GM23338 (cell line): ENCODE measurements at regions not wholly inside any gene's neighbourhood (a gene's known extent, or its start where the extent isn't known, plus 50 kb on each side); places are given as distances from the start of the nearest gene placed in this dataset.
"Not testable (repeated sequence)": the region's sequence is repeated elsewhere in the genome, so short reads cannot be mapped to it uniquely, and the experiment has no call there.

Source experiments
- ATAC-seq: fragments of 200-7000 bp; cut with Tn5 transposase; 3 replicates; pipeline ENCODE4 v1.9.1; 2020
- DNase-seq: peaks from one replicate; pipeline ENCODE4 v3.0.0-alpha.2; 2015; ENCODE audit warnings: low spot score
- H2AFZ ChIP-seq: fragments of 200-600 bp; sonication (generic); 2 replicates; pipeline ENCODE4 v1.8.0; 2016; ENCODE audit warnings: antibody characterized with exemption, mild to moderate bottlenecking, moderate library complexity
- H3F3A ChIP-seq: fragments of 200-600 bp; sonication (generic); replicated peaks from 2 replicates; pipeline ENCODE4 v1.8.0; 2017; ENCODE audit warnings: antibody characterized with exemption, mixed run types, low read depth
- H3K27ac ChIP-seq: fragments of 200-600 bp; sonication (generic); 2 replicates; pipeline ENCODE4 v1.6.1; 2016; ENCODE audit warnings: low read depth
- H3K27me3 ChIP-seq: fragments of 200-600 bp; sonication (generic); 2 replicates; pipeline ENCODE4 v1.8.0; 2016; ENCODE audit warnings: mild to moderate bottlenecking, mixed run types, moderate library complexity; ENCODE audit not compliant: insufficient read depth
- H3K36me3 ChIP-seq: fragments of 200-600 bp; sonication (generic); 2 replicates; pipeline ENCODE4 v1.8.0; 2016; ENCODE audit warnings: mild to moderate bottlenecking; ENCODE audit not compliant: insufficient read depth
- H3K4me1 ChIP-seq: fragments of 200-600 bp; sonication (generic); 2 replicates; pipeline ENCODE4 v1.8.0; 2016; ENCODE audit warnings: mild to moderate bottlenecking, moderate library complexity; ENCODE audit not compliant: insufficient read depth
- H3K4me2 ChIP-seq: fragments of 200-600 bp; sonication (generic); 2 replicates; pipeline ENCODE4 v1.7.1; 2017; ENCODE audit warnings: mixed run types
- H3K4me3 ChIP-seq: fragments of 200-600 bp; sonication (generic); 2 replicates; pipeline ENCODE4 v1.6.1; 2016; ENCODE audit warnings: mixed run types
- H3K79me2 ChIP-seq: fragments of 200-600 bp; sonication (generic); replicated peaks from 2 replicates; pipeline ENCODE4 v1.8.0; 2017; ENCODE audit warnings: mild to moderate bottlenecking; ENCODE audit not compliant: insufficient read depth
- H3K9me2 ChIP-seq: fragments of 200-600 bp; sonication (generic); 2 replicates; pipeline ENCODE4 v1.8.0; 2017; ENCODE audit not compliant: insufficient read depth
- H4K20me1 ChIP-seq: fragments of 200-600 bp; sonication (generic); replicated peaks from 2 replicates; pipeline ENCODE4 v1.8.0; 2017; ENCODE audit warnings: mild to moderate bottlenecking; ENCODE audit not compliant: insufficient read depth
- H3K27ac Mint-ChIP-seq: 2 replicates; pipeline ENCODE4 v1.8.0; 2020; ENCODE audit warnings: inconsistent platforms, mild to moderate bottlenecking, moderate library complexity, mixed read lengths
- H3K27me3 Mint-ChIP-seq: 3 replicates; pipeline ENCODE4 v1.8.0; 2022; ENCODE audit warnings: low read depth, mild to moderate bottlenecking, moderate library complexity, mixed read lengths, inconsistent platforms; ENCODE audit not compliant: insufficient read depth, poor library complexity
- H3K36me3 Mint-ChIP-seq: 3 replicates; pipeline ENCODE4 v1.8.0; 2021; ENCODE audit warnings: low read depth, mild to moderate bottlenecking, inconsistent platforms, moderate library complexity, mixed read lengths
- H3K4me1 Mint-ChIP-seq: 3 replicates; pipeline ENCODE4 v1.8.0; 2020; ENCODE audit warnings: mild to moderate bottlenecking, inconsistent platforms, mixed read lengths
- H3K4me3 Mint-ChIP-seq: 3 replicates; pipeline ENCODE4 v1.8.0; 2021; ENCODE audit warnings: moderate library complexity, mild to moderate bottlenecking, inconsistent platforms, mixed read lengths
- H3K9me3 Mint-ChIP-seq: 3 replicates; pipeline ENCODE4 v1.8.0; 2020; ENCODE audit warnings: moderate library complexity, mild to moderate bottlenecking, inconsistent platforms, mixed read lengths
- CTCF ChIP-seq, 2 experiments: fragments of 200-600 bp in 1 of 2; sonication (generic) in 1 of 2; conservative IDR thresholded peaks; 2 replicates each; pipeline versions ENCODE4 v1.5.1 to v1.6.1; 2016 to 2017; ENCODE audit warnings: antibody characterized with exemption in 2 of 2, low read depth in 2 of 2, mild to moderate bottlenecking in 2 of 2, moderate library complexity in 1 of 2
- ETS1 ChIP-seq: IDR thresholded peaks from 2 replicates; pipeline ENCODE4 v1.6.1; 2016; ENCODE audit warnings: antibody characterized with exemption
- EZH2phosphoT487 ChIP-seq: fragments of 200-600 bp; sonication (generic); IDR thresholded peaks from one replicate; pipeline ENCODE4 v1.8.1; 2018; ENCODE audit warnings: antibody characterized with exemption; ENCODE audit not compliant: unreplicated experiment
- JUNB ChIP-seq: IDR thresholded peaks from one replicate; pipeline ENCODE4 v1.6.1; 2016; ENCODE audit warnings: antibody characterized with exemption; ENCODE audit not compliant: unreplicated experiment
- POLR2AphosphoS5 ChIP-seq: IDR thresholded peaks from 2 replicates; pipeline ENCODE4 v1.6.1; 2016; ENCODE audit warnings: antibody characterized with exemption, low read depth
- STAT1 ChIP-seq: IDR thresholded peaks from one replicate; pipeline ENCODE4 v1.6.1; 2016; ENCODE audit warnings: antibody characterized with exemption; ENCODE audit not compliant: unreplicated experiment
- ZNF114 ChIP-seq: fragments of 250-450 bp; sonication (Bioruptor Pico); IDR thresholded peaks from 2 replicates; pipeline ENCODE4 v1.5.0; 2020; ENCODE audit warnings: mild to moderate bottlenecking, moderate library complexity
- ZNF331 ChIP-seq: fragments of 250-450 bp; sonication (Bioruptor Pico); IDR thresholded peaks from 2 replicates; pipeline ENCODE4 v1.5.0; 2020; ENCODE audit warnings: low read depth, mild to moderate bottlenecking, moderate library complexity
- TF ChIP-seq, protein P1 (sequence below): fragments of 250-450 bp; sonication (Bioruptor Pico); IDR thresholded peaks from 2 replicates; pipeline ENCODE4 v1.5.0; 2020; ENCODE audit warnings: mild to moderate bottlenecking, moderate library complexity

DNA sequence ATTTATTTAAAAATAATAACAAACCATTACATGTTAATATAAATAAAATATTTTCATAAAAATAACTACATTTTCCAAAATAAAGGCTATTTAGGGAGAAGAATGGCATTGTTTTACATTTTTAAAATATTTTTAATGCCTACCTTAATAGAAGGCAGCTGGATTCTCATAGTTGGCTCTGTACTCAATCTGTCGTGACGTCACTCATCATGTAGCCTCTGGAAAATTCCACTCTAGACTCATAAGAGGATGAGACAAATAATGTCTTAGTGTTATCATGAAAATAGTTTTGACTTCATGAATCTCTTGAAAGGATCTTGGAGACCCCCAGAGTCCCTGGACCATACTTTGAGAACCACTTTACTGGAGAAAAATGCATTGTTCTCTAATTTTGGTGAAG is 93.1 kb downstream of the NXNL2 start (continued):
- TF ChIP-seq STAT1: no peak
- TF ChIP-seq, protein P1, sequence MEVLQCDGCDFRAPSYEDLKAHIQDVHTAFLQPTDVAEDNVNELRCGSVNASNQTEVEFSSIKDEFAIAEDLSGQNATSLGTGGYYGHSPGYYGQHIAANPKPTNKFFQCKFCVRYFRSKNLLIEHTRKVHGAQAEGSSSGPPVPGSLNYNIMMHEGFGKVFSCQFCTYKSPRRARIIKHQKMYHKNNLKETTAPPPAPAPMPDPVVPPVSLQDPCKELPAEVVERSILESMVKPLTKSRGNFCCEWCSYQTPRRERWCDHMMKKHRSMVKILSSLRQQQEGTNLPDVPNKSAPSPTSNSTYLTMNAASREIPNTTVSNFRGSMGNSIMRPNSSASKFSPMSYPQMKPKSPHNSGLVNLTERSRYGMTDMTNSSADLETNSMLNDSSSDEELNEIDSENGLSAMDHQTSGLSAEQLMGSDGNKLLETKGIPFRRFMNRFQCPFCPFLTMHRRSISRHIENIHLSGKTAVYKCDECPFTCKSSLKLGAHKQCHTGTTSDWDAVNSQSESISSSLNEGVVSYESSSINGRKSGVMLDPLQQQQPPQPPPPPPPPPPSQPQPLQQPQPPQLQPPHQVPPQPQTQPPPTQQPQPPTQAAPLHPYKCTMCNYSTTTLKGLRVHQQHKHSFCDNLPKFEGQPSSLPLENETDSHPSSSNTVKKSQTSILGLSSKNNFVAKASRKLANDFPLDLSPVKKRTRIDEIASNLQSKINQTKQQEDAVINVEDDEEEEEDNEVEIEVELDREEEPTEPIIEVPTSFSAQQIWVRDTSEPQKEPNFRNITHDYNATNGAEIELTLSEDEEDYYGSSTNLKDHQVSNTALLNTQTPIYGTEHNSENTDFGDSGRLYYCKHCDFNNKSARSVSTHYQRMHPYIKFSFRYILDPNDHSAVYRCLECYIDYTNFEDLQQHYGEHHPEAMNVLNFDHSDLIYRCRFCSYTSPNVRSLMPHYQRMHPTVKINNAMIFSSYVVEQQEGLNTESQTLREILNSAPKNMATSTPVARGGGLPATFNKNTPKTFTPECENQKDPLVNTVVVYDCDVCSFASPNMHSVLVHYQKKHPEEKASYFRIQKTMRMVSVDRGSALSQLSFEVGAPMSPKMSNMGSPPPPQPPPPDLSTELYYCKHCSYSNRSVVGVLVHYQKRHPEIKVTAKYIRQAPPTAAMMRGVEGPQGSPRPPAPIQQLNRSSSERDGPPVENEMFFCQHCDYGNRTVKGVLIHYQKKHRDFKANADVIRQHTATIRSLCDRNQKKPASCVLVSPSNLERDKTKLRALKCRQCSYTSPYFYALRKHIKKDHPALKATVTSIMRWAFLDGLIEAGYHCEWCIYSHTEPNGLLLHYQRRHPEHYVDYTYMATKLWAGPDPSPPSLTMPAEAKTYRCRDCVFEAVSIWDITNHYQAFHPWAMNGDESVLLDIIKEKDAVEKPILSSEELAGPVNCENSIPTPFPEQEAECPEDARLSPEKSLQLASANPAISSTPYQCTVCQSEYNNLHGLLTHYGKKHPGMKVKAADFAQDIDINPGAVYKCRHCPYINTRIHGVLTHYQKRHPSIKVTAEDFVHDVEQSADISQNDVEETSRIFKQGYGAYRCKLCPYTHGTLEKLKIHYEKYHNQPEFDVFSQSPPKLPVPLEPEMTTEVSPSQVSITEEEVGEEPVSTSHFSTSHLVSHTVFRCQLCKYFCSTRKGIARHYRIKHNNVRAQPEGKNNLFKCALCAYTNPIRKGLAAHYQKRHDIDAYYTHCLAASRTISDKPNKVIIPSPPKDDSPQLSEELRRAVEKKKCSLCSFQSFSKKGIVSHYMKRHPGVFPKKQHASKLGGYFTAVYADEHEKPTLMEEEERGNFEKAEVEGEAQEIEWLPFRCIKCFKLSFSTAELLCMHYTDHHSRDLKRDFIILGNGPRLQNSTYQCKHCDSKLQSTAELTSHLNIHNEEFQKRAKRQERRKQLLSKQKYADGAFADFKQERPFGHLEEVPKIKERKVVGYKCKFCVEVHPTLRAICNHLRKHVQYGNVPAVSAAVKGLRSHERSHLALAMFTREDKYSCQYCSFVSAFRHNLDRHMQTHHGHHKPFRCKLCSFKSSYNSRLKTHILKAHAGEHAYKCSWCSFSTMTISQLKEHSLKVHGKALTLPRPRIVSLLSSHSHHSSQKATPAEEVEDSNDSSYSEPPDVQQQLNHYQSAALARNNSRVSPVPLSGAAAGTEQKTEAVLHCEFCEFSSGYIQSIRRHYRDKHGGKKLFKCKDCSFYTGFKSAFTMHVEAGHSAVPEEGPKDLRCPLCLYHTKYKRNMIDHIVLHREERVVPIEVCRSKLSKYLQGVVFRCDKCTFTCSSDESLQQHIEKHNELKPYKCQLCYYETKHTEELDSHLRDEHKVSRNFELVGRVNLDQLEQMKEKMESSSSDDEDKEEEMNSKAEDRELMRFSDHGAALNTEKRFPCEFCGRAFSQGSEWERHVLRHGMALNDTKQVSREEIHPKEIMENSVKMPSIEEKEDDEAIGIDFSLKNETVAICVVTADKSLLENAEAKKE (CRISPR knock-in tag): no peak
- TF ChIP-seq JUNB: no peak
- TF ChIP-seq ZNF331: no peak

GRCh38 chr9:88628811-88629210 is 93.8 kb downstream of the NXNL2 start:
- Mint-ChIP-seq H3K27ac (no peak overlapping the region), H3K4me1 (no peaks in the 10 kb centered on the region), H3K27me3 (peaks cover 4% of the 10 kb centered on the region), H3K36me3 (peaks cover 21% of the 10 kb centered on the region; the same call in 2 of the 3 replicates), H3K4me3 (no peak overlapping the region), H3K9me3 (peaks cover 50% of the 10 kb centered on the region)
- H3K4me1 ChIP-seq: no peaks in the 10 kb centered on the region
- no peaks in the 10 kb centered on the region for H3K36me3 ChIP-seq
- H2AFZ ChIP-seq: no peak overlapping the region
- no peak overlapping the region for H3K4me2 ChIP-seq
- H3K9me2 ChIP-seq: no peaks in the 10 kb centered on the region
- H3K27ac ChIP-seq: no peak overlapping the region
- H3K79me2 ChIP-seq: no peaks in the 10 kb centered on the region
- no peak for TF ChIP-seq CTCF (conservative IDR thresholded peaks at IDR 0.05; ENCODE audit: low read depth in 2 of 2)
- TF ChIP-seq POLR2AphosphoS5: no peak
- TF ChIP-seq ZNF114: no peak
- TF ChIP-seq EZH2phosphoT487: no peak
- no peak for TF ChIP-seq ETS1
- no peak overlapping the region for H3K4me3 ChIP-seq
- DNase-seq (no peak), ATAC-seq (no peak)
- no peaks in the 10 kb centered on the region for H3F3A ChIP-seq
- H4K20me1 ChIP-seq: no peaks in the 10 kb centered on the region
- no peaks in the 10 kb centered on the region for H3K27me3 ChIP-seq

DNA sequence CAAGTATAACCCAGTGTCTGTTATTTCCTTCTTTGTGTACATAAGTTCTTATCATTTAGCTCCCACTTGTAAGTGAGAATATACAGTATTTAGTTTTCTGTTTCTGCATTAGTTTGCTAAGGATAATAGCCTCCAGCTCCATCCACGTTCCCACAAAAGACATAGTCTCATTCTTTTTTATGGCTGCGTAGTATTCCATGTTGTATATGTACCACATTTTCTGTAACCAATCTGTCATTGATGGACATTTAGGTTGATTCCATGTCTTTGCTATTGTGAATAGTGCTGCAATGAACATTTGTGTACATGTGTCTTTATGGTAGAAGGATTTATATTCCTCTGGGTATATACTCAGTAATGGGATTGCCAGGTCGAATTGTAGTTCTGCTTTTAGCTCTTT is 95.6 kb downstream of the NXNL2 start:
- H3K27ac Mint-ChIP-seq, DNase-seq, H3K4me1 ChIP-seq, H3K27ac ChIP-seq, H3K4me2 ChIP-seq, H3K9me2 ChIP-seq, ATAC-seq, H3K27me3 ChIP-seq, H3K27me3 Mint-ChIP-seq, H3K4me1 Mint-ChIP-seq, H3K36me3 ChIP-seq, H4K20me1 ChIP-seq, H3K4me3 ChIP-seq, H3F3A ChIP-seq, H2AFZ ChIP-seq, H3K79me2 ChIP-seq, H3K4me3 Mint-ChIP-seq, H3K36me3 Mint-ChIP-seq: not testable (repeated sequence)
- peaks cover 40% of the 10 kb centered on the region; the same call in 2 of the 3 replicates for H3K9me3 Mint-ChIP-seq
